Cardiac muscle cell (in vitro differentiated cells and primary cell): ENCODE measurements at regions not wholly inside any gene's neighbourhood (a gene's known extent, or its start where the extent isn't known, plus 50 kb on each side); places are given as distances from the start of the nearest gene placed in this dataset.
A peak's percentile ranks its signal among the peaks of the same experiment; 100 is the strongest.

ENCODE experiments used
- DNase-seq, 2 donors: peaks; one replicate each; pipeline versions ENCODE4 v3.0.0 to v3.0.0-alpha.2; 2010 to 2017; ENCODE audit warnings: low read depth in 1 of 2, low spot score in 1 of 2
- H3K27ac ChIP-seq: fragments of 200-600 bp; sonication (generic); 2 replicates; pipeline ENCODE4 v1.5.1; 2016
- H3K27me3 ChIP-seq: fragments of 200-600 bp; sonication (generic); 2 replicates; pipeline ENCODE4 v1.6.0; 2016; ENCODE audit warnings: control low read depth
- H3K36me3 ChIP-seq: fragments of 200-600 bp; sonication (generic); 2 replicates; pipeline ENCODE4 v1.5.1; 2016; ENCODE audit warnings: control low read depth
- H3K4me1 ChIP-seq: fragments of 200-600 bp; sonication (generic); 2 replicates; pipeline ENCODE4 v1.8.1; 2017; ENCODE audit warnings: low read depth, mild to moderate bottlenecking, mixed run types
- H3K4me3 ChIP-seq: fragments of 200-600 bp; sonication (generic); 2 replicates; pipeline ENCODE4 v1.5.1; 2016; ENCODE audit warnings: mild to moderate bottlenecking
- H3K9me3 ChIP-seq: fragments of 200-600 bp; sonication (generic); 2 replicates; pipeline ENCODE4 v1.5.1; 2017; ENCODE audit warnings: low read depth, mild to moderate bottlenecking, control low read depth
- TF ChIP-seq, protein P1 (sequence below): IDR thresholded peaks from 2 replicates; pipeline ENCODE4 v1.5.1; 2012; ENCODE audit warnings: low read depth, mild to moderate bottlenecking, low read length

DNA sequence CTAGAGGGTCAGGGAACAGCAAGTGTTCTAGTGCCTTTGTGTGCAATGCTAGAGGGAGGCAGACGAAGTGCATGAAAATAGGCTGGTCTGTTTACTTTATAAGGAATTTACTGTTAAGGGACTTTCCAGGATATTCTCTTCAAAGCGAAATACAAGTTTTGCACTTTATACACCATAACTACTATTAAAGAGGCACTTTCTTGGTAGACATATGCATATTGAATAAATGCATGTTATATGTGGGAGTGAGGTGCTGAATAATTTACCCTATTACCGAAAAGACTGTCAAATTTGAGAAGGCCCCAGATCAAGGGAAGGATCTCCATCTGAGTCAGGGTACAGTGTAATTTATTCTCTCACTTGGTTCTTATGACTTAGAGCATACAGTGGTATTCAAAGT is 310.5 kb downstream of the S1PR1 start:
- TF ChIP-seq, protein P1, sequence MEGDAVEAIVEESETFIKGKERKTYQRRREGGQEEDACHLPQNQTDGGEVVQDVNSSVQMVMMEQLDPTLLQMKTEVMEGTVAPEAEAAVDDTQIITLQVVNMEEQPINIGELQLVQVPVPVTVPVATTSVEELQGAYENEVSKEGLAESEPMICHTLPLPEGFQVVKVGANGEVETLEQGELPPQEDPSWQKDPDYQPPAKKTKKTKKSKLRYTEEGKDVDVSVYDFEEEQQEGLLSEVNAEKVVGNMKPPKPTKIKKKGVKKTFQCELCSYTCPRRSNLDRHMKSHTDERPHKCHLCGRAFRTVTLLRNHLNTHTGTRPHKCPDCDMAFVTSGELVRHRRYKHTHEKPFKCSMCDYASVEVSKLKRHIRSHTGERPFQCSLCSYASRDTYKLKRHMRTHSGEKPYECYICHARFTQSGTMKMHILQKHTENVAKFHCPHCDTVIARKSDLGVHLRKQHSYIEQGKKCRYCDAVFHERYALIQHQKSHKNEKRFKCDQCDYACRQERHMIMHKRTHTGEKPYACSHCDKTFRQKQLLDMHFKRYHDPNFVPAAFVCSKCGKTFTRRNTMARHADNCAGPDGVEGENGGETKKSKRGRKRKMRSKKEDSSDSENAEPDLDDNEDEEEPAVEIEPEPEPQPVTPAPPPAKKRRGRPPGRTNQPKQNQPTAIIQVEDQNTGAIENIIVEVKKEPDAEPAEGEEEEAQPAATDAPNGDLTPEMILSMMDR = no peak
- H3K36me3 ChIP-seq = no peaks in the 10 kb centered on the region
- no peak overlapping the region for H3K27ac ChIP-seq
- no peaks in the 10 kb centered on the region for H3K4me1 ChIP-seq
- H3K27me3 ChIP-seq = no peaks in the 10 kb centered on the region
- DNase-seq = no peak
- no peak overlapping the region for H3K4me3 ChIP-seq
- no peaks in the 10 kb centered on the region for H3K9me3 ChIP-seq

DNA sequence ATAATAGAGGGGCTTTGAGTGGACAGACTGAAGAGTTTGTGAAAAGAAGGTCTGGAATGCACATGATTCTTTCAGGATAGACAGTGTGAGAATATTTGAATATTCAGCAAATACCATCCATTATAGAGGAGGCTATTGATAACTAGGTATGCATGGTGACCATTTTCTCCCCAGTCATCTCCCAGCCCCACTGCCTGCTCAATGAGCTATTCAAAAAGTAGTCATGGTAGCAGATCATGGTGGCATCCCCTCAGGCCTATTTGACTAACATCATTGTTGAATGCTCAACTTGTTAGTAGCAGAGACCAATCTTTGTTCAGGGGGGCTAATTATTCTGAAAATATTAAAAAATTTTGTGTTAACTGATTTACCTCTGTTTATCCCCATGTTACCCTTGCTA is 311.6 kb downstream of the S1PR1 start:
- no peaks in the 10 kb centered on the region for H3K36me3 ChIP-seq
- DNase-seq = no peak
- no peak overlapping the region for H3K4me3 ChIP-seq
- no peaks in the 10 kb centered on the region for H3K27me3 ChIP-seq
- TF ChIP-seq, protein P1 = no peak
- H3K27ac ChIP-seq = no peak overlapping the region
- no peaks in the 10 kb centered on the region for H3K4me1 ChIP-seq
- no peaks in the 10 kb centered on the region for H3K9me3 ChIP-seq

DNA sequence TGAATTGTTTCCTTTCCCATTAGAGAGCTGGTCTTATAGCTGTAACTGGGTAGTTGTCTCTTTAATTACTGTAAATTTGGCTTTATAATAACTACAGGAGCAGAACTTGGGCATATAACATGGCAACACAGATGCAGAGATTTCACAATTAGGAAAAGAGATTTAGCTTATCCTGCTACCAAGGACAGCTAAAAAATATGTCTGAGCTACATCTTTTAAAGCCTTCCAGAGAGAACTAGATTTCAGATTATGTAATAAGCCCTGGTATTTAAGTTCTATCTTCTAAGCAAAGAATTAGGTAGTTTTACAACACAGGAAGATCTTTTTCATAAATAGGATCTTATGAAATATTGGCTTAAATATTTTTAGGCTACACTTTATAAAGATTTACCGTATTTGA is 313.8 kb downstream of the S1PR1 start:
- TF ChIP-seq, protein P1 = no peak
- H3K4me1 ChIP-seq = no peaks in the 10 kb centered on the region
- no peak for DNase-seq
- H3K4me3 ChIP-seq = no peak overlapping the region
- no peaks in the 10 kb centered on the region for H3K27me3 ChIP-seq
- no peaks in the 10 kb centered on the region for H3K9me3 ChIP-seq
- no peaks in the 10 kb centered on the region for H3K36me3 ChIP-seq
- H3K27ac ChIP-seq = no peak overlapping the region

DNA sequence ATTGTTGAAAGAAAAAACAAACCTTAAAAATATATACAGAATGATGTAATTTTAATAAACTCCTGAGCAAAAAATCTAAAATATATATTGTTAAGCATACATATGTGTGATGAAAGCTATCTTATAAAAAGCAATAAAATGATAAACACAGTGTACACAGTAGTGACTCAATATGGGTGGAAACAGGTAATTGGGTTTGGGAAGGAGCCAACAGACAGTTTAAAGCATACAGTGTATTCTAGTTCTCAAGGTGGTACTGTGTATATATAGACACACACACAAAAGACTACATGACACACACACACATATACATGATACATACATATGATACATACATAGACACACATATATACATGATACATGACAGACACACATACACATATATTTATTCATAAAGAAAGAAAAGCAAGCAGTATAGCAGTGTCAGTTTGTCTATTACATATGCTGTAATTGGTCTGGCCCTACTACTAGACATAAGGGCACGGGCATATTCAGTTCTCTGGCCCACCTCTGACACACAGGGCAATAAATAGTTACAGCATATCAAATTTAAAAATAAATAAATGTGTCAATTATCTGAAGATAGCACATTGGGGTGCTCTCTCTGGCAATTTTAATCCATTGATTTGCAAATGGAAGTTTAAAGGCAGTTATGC is 330.2 kb downstream of the S1PR1 start:
- no peaks in the 10 kb centered on the region for H3K36me3 ChIP-seq
- TF ChIP-seq, protein P1 = no peak
- H3K27me3 ChIP-seq = no peaks in the 10 kb centered on the region
- DNase-seq = no peak
- H3K4me1 ChIP-seq = no peaks in the 10 kb centered on the region
- no peak overlapping the region for H3K4me3 ChIP-seq
- H3K27ac ChIP-seq = no peak overlapping the region
- H3K9me3 ChIP-seq = no peaks in the 10 kb centered on the region

DNA sequence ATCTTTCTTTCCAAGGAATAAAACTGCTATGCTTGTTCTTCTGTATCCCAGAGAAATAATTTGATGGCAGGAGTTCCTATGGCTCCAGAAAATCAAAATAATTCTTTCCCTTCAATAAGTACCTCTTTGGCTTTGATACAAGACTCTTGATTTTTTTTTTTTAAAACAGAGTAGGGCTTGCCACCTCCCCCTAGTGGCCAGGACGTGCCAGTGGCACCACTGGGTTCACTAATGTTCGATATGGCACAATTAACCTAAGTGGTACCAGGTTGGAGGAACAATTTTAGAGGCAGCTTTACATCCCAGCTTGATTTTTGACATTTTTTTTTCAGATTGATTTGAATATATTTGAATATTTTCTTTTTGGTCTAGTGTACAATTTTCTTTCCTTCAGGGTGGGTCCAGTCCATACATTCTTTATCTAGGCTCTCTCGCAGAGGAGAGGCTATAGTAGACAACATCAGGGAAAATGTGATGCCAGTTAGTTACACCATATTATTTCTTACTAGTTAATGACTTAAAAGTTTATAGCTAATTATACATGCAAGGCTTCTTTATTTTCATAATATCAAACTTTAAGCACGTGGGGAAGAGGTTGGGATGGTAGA is 330.9 kb downstream of the S1PR1 start:
- TF ChIP-seq, protein P1 = peak; percentile 98
- Histone ChIP-seq H3K4me1 (no peaks in the 10 kb centered on the region), H3K9me3 (no peaks in the 10 kb centered on the region), H3K27me3 (no peaks in the 10 kb centered on the region), H3K36me3 (no peaks in the 10 kb centered on the region), H3K4me3 (no peak overlapping the region), H3K27ac (no peak overlapping the region)
- peak; percentile 49 to 50 for DNase-seq
